WTC11 (cell line): ENCODE measurements at regions not wholly inside any gene's neighbourhood (a gene's known extent, or its start where the extent isn't known, plus 50 kb on each side); places are given as distances from the start of the nearest gene placed in this dataset.

Experiments used
- CREB1 ChIP-seq: sonication (generic); formaldehyde crosslinking; IDR thresholded peaks from 2 replicates; pipeline ENCODE4 v1.8.0; 2023; ENCODE audit warnings: mild to moderate bottlenecking, missing genetic modification reagents
- CREM ChIP-seq: sonication (generic); formaldehyde crosslinking; IDR thresholded peaks from 2 replicates; pipeline ENCODE4 v1.8.1; 2022; ENCODE audit warnings: mild to moderate bottlenecking, missing genetic modification reagents, moderate library complexity
- CTCF ChIP-seq: fragments of 200-600 bp; IDR thresholded peaks from 2 replicates; pipeline ENCODE4 v1.8.0; 2022; ENCODE audit warnings: antibody characterized with exemption
- GTF2I ChIP-seq: fragments of 250-450 bp; sonication (Bioruptor Pico); conservative IDR thresholded peaks from 2 replicates; pipeline ENCODE4 v1.4.0; 2021; ENCODE audit warnings: mild to moderate bottlenecking
- TF ChIP-seq, protein P1 (sequence below): sonication (generic); formaldehyde crosslinking; conservative IDR thresholded peaks from 2 replicates; pipeline ENCODE4 v1.8.1; 2022; ENCODE audit warnings: mild to moderate bottlenecking, missing genetic modification reagents

DNA sequence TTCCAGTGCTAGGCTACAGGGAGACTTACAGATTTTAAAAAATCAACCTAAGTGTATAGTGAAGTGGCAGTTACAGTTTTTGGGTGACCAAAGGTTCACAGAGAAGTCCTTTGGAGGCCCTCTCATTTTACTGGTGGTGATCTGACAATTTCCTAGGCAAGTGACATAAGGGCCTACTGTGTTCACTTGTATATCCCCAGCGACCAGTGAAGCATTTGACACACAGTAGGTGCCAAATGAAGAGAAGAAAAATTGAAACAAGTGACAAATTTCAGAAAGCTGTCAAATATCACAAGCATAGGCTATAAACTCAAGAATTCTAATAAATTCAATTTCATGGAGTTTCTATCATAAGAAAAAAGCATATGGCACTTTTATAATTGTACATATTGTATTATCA, 89.5 kb downstream of the RPL22L1 start:
- TF ChIP-seq CREM (CRISPR knock-in tag) = no peak
- TF ChIP-seq GTF2I (CRISPR knock-in tag) = no peak
- TF ChIP-seq CTCF = no peak
- TF ChIP-seq, protein P1, sequence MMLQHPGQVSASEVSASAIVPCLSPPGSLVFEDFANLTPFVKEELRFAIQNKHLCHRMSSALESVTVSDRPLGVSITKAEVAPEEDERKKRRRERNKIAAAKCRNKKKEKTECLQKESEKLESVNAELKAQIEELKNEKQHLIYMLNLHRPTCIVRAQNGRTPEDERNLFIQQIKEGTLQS = no peak
- no peak for TF ChIP-seq CREB1
